H1 (cell line): ENCODE measurements at regions not wholly inside any gene's neighbourhood (a gene's known extent, or its start where the extent isn't known, plus 50 kb on each side); places are given as distances from the start of the nearest gene placed in this dataset.

ENCODE experiments used
- CTCF ChIA-PET: fragments of 300-600 bp; sonication (Branson Sonifier 250); formaldehyde crosslinking; loops from one replicate; lab custom pipeline; 2021; ENCODE audit not compliant: partially characterized antibody; lab: Charles Lee
- POLR2A ChIA-PET: fragments of 300-600 bp; sonication (Branson Sonifier 250); formaldehyde crosslinking; loops from one replicate; lab custom pipeline; 2021; ENCODE audit warnings: inconsistent platforms; ENCODE audit not compliant: partially characterized antibody; lab: Charles Lee
- DNase-seq, 2 experiments: peaks; one replicate each; pipeline versions ENCODE4 v3.0.0 to v3.0.0-alpha.2; 2010 to 2022; ENCODE audit warnings: low spot score in 2 of 2, low read depth in 1 of 2, mixed read lengths in 1 of 2
- FAIRE-seq: peaks from 2 replicates; lab custom pipeline; 2011; peaks lifted over from hg19 to GRCh38; lab: Jason Lieb, UNC
- H2AFZ ChIP-seq: 2 replicates; pipeline ENCODE4 v1.8.1; 2012; ENCODE audit warnings: low read length, inconsistent platforms
- H2AK5ac ChIP-seq: 2 replicates; pipeline ENCODE4 v1.6.1; 2013; ENCODE audit warnings: low read depth, low read length
- H2BK120ac ChIP-seq: replicated peaks from 2 replicates; pipeline ENCODE3; 2013; ENCODE audit warnings: low read depth, low read length, inconsistent platforms
- H2BK12ac ChIP-seq: 2 replicates; pipeline ENCODE4 v1.6.1; 2013; ENCODE audit warnings: low read depth, low read length
- H2BK15ac ChIP-seq: 2 replicates; pipeline ENCODE4 v1.6.1; 2013; ENCODE audit warnings: low read length
- H2BK20ac ChIP-seq: 2 replicates; pipeline ENCODE4 v1.6.1; 2013; ENCODE audit warnings: low read length
- H2BK5ac ChIP-seq: 2 replicates; pipeline ENCODE4 v1.6.1; 2013; ENCODE audit warnings: low read depth, low read length
- H3K14ac ChIP-seq: 2 replicates; pipeline ENCODE4 v1.6.1; 2013; ENCODE audit warnings: inconsistent platforms; ENCODE audit not compliant: insufficient read length
- H3K18ac ChIP-seq: 2 replicates; pipeline ENCODE4 v1.6.1; 2013; ENCODE audit warnings: low read length; ENCODE audit errors: extremely low read depth
- H3K23ac ChIP-seq: 2 replicates; pipeline ENCODE4 v1.6.1; 2013; ENCODE audit warnings: inconsistent platforms; ENCODE audit not compliant: insufficient read length
- H3K23me2 ChIP-seq: 2 replicates; pipeline ENCODE4 v1.6.1; 2013; ENCODE audit warnings: low read depth, low read length
- H3K27ac ChIP-seq: 2 replicates; pipeline ENCODE4 v1.6.1; 2011; ENCODE audit warnings: low read depth, low read length, inconsistent platforms
- H3K27me3 ChIP-seq, 4 experiments: replicated peaks in 1 of 4; 1 replicate in 1 of 4; 2 replicates in 3 of 4; pipeline versions ENCODE4 v1.6.1 to v1.8.1; 2011 to 2013; ENCODE audit warnings: low read length in 3 of 4, mild to moderate bottlenecking in 3 of 4, inconsistent platforms in 2 of 4, mixed read lengths in 2 of 4, moderate library complexity in 1 of 4; ENCODE audit not compliant: control insufficient read depth in 3 of 4, insufficient read depth in 3 of 4; ENCODE audit errors: extremely low read depth in 1 of 4
- H3K36me3 ChIP-seq, 4 experiments: 2 replicates each; pipeline versions ENCODE4 v1.6.1 to v1.8.1; 2011 to 2013; ENCODE audit warnings: mild to moderate bottlenecking in 4 of 4, low read length in 3 of 4, moderate library complexity in 2 of 4, control low read depth in 1 of 4, inconsistent platforms in 1 of 4; ENCODE audit not compliant: insufficient read depth in 4 of 4, control insufficient read depth in 2 of 4
- H3K4ac ChIP-seq: replicated peaks from 2 replicates; pipeline ENCODE3; 2013; ENCODE audit warnings: low read length, low read depth, mixed read lengths, inconsistent platforms; ENCODE audit not compliant: insufficient read length
- H3K4me1 ChIP-seq, 4 experiments: replicated peaks in 1 of 4; 1 replicate in 1 of 4; 2 replicates in 3 of 4; pipeline versions ENCODE4 v1.6.1 to v1.8.1; 2011 to 2013; ENCODE audit warnings: low read length in 3 of 4, inconsistent platforms in 2 of 4, mixed read lengths in 1 of 4; ENCODE audit not compliant: insufficient read depth in 4 of 4, control insufficient read depth in 3 of 4
- H3K4me2 ChIP-seq, 2 experiments: 2 replicates each; pipeline versions ENCODE4 v1.6.1 to v1.8.1; 2011 to 2013; ENCODE audit warnings: low read depth in 2 of 2, low read length in 2 of 2, control low read depth in 1 of 2, inconsistent platforms in 1 of 2, mild to moderate bottlenecking in 1 of 2; ENCODE audit not compliant: insufficient read depth in 1 of 2
- H3K4me3 ChIP-seq, 4 experiments: fragments of 200-600, 300-600 bp in 1 of 4; sonication (generic), shearing (Covaris generic), sonication (Bioruptor Twin) in 1 of 4; 2 replicates each; pipeline versions ENCODE4 v1.5.1 to v1.8.1; 2011 to 2016; ENCODE audit warnings: low read length in 4 of 4, low read depth in 3 of 4, control low read depth in 2 of 4, inconsistent platforms in 2 of 4, mild to moderate bottlenecking in 2 of 4, mixed read lengths in 1 of 4, moderate library complexity in 1 of 4; ENCODE audit not compliant: insufficient read depth in 2 of 4; ENCODE audit errors: extremely low read depth in 1 of 4
- H3K56ac ChIP-seq: replicated peaks from 2 replicates; pipeline ENCODE3; 2013; ENCODE audit warnings: low read depth, mild to moderate bottlenecking, mixed read lengths, low read length, inconsistent platforms; ENCODE audit not compliant: insufficient read length
- H3K79me1 ChIP-seq: 2 replicates; pipeline ENCODE4 v1.6.1; 2013; ENCODE audit warnings: low read depth, low read length, control low read depth
- H3K79me2 ChIP-seq, 2 experiments: 2 replicates each; pipeline versions ENCODE4 v1.6.1 to v1.8.1; 2012 to 2013; ENCODE audit warnings: low read length in 2 of 2, mild to moderate bottlenecking in 2 of 2, inconsistent platforms in 1 of 2; ENCODE audit not compliant: insufficient read depth in 2 of 2, control insufficient read depth in 1 of 2
- H3K9ac ChIP-seq, 4 experiments: replicated peaks in 1 of 4; 1 replicate in 1 of 4; 2 replicates in 3 of 4; pipeline versions ENCODE4 v1.6.1 to v1.8.1; 2011 to 2013; ENCODE audit warnings: low read depth in 3 of 4, low read length in 3 of 4, control low read depth in 2 of 4, mild to moderate bottlenecking in 2 of 4, moderate library complexity in 2 of 4, inconsistent platforms in 1 of 4; ENCODE audit errors: extremely low read depth in 1 of 4
- H3K9me3 ChIP-seq, 2 experiments: 2 replicates each; pipeline versions ENCODE4 v1.6.1 to v1.8.1; 2012 to 2013; ENCODE audit warnings: mild to moderate bottlenecking in 2 of 2, moderate library complexity in 2 of 2, control low read depth in 1 of 2, inconsistent platforms in 1 of 2, low read depth in 1 of 2, low read length in 1 of 2, mixed read lengths in 1 of 2; ENCODE audit not compliant: insufficient read depth in 2 of 2
- H4K20me1 ChIP-seq, 2 experiments: replicated peaks in 1 of 2; 2 replicates each; pipeline versions ENCODE3 to v1.8.1; 2011 to 2013; ENCODE audit warnings: inconsistent platforms in 2 of 2, low read length in 2 of 2, mild to moderate bottlenecking in 1 of 2; ENCODE audit not compliant: insufficient read depth in 2 of 2, control insufficient read depth in 1 of 2
- H4K5ac ChIP-seq: 2 replicates; pipeline ENCODE4 v1.6.1; 2013; ENCODE audit warnings: low read length, low read depth, mixed read lengths, inconsistent platforms; ENCODE audit not compliant: insufficient read length
- H4K8ac ChIP-seq: 2 replicates; pipeline ENCODE4 v1.8.0; 2013; ENCODE audit warnings: mild to moderate bottlenecking, moderate library complexity, low read length, inconsistent platforms; ENCODE audit not compliant: insufficient read depth; ENCODE audit errors: extremely low read depth
- H4K91ac ChIP-seq: replicated peaks from 2 replicates; pipeline ENCODE3; 2013; ENCODE audit warnings: low read length, mixed read lengths, inconsistent platforms; ENCODE audit not compliant: insufficient read length
- CTBP2 ChIP-seq: IDR thresholded peaks from 2 replicates; pipeline ENCODE4 v1.7.0; 2011; ENCODE audit warnings: borderline replicate concordance, mild to moderate bottlenecking, moderate library complexity, mixed read lengths, low read length; ENCODE audit not compliant: insufficient read depth, insufficient read length
- EP300 ChIP-seq, 2 experiments: IDR thresholded peaks; 1 replicate in 1 of 2; 2 replicates in 1 of 2; pipeline ENCODE4 v1.6.1; 2011 to 2012; ENCODE audit warnings: low read depth in 2 of 2, low read length in 2 of 2, mild to moderate bottlenecking in 2 of 2, borderline replicate concordance in 1 of 2, inconsistent platforms in 1 of 2, moderate library complexity in 1 of 2
- JUND ChIP-seq: IDR thresholded peaks from 2 replicates; pipeline ENCODE4 v1.6.1; 2011; ENCODE audit warnings: mild to moderate bottlenecking, improper control_type of control experiment, low read length
- POU5F1 ChIP-seq: IDR thresholded peaks from 2 replicates; pipeline ENCODE4 v1.6.1; 2011; ENCODE audit warnings: low read depth, mild to moderate bottlenecking, low read length, moderate library complexity
- RAD21 ChIP-seq, 2 experiments: IDR thresholded peaks in 1 of 2; conservative IDR thresholded peaks in 1 of 2; 2 replicates each; pipeline ENCODE4 v1.6.1; 2011; ENCODE audit warnings: low read depth in 2 of 2, low read length in 2 of 2, improper control_type of control experiment in 1 of 2, inconsistent platforms in 1 of 2, mild to moderate bottlenecking in 1 of 2, moderate library complexity in 1 of 2
- RFX5 ChIP-seq: IDR thresholded peaks from 2 replicates; pipeline ENCODE4 v1.6.1; 2011; ENCODE audit warnings: low read depth, low read length, improper control_type of control experiment, borderline replicate concordance
- TAF7 ChIP-seq: optimal IDR thresholded peaks from 2 replicates; pipeline ENCODE3; 2011; ENCODE audit warnings: low read depth, mild to moderate bottlenecking, inconsistent platforms, low read length, moderate library complexity, borderline replicate concordance
- WGBS, 2 experiments: shearing (Covaris generic) in 1 of 2; methylation state at CpG; one replicate each; pipeline versions ENCODE4 v1.1.6 to v1.1.7; 2013 to 2015; ENCODE audit warnings: low lambda C conversion rate in 2 of 2, mixed read lengths in 2 of 2, inconsistent platforms in 1 of 2, low coverage in 1 of 2, missing lambda C conversion rate in 1 of 2; ENCODE audit not compliant: insufficient replicate concordance in 2 of 2, insufficient coverage in 1 of 2, insufficient read length in 1 of 2; ENCODE audit errors: extremely low coverage in 1 of 2, missing lambda C conversion rate in 1 of 2; 5-methylcytosine and 5-hydroxymethylcytosine counted together
- TF ChIP-seq, protein P1 (sequence below): IDR thresholded peaks from 2 replicates; pipeline ENCODE4 v1.6.1; 2012; ENCODE audit warnings: inconsistent platforms
- TF ChIP-seq, protein P2 (sequence below): IDR thresholded peaks from 2 replicates; pipeline ENCODE4 v1.6.1; 2011; ENCODE audit warnings: low read length, improper control_type of control experiment

DNA sequence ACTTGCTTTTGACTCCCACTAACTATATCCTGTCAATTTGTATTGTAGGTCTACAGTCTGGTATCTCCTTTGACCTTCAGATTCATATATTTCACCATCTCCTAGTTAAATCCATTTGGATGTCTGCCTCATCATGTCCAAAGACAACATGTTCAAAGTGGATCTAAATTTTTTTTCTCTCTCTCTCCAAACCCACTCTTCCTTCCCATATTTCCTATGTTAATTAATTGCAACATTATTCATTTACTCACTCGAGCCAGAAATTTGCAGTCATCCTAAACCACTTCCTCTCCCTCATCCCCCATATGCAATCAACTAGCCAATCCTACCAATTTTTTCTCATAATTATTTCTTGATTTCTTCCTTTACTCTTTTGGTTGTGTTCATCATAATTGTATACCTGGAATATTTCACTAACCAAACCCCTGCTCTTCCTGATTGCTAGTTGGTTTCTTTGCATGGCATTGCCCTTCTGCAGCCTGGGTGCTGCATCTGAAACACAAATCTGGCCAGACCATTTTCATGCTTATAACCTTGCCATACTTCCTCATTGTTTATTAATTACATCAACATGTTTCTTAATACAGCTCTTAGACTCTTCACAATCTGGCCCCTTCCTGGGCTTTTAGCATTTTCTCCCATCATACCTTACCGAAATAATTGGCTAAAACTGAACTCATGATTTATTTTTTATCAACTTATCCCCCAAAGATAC, 442.2 kb downstream of the ADAMTS20 start:
- Histone ChIP-seq H3K27ac (no peak overlapping the region), H4K91ac (no peak overlapping the region), H3K18ac (no peak overlapping the region), H3K79me1 (no peaks in the 10 kb centered on the region), H2AFZ (no peak overlapping the region), H4K20me1 (no peaks in the 10 kb centered on the region), H3K36me3 (no peaks in the 10 kb centered on the region), H3K9ac (no peak overlapping the region), H2AK5ac (no peak overlapping the region), H2BK20ac (no peak overlapping the region), H3K4me1 (peaks cover 0 to 1% (median 0%) of the 10 kb centered on the region in 4 experiments; a peak in 2 of 7 replicates), H3K27me3 (peaks cover 0 to 1% (median 0%) of the 10 kb centered on the region in 4 experiments; a peak in 1 of 7 replicates), H3K23me2 (no peaks in the 10 kb centered on the region), H3K56ac (no peak overlapping the region), H3K9me3 (no peaks in the 10 kb centered on the region), H2BK120ac (no peak overlapping the region), H2BK12ac (no peak overlapping the region), H3K4ac (no peak overlapping the region), H3K4me3 (no peak overlapping the region), H4K5ac (no peak overlapping the region), H2BK15ac (no peak overlapping the region), H3K23ac (no peak overlapping the region), H3K4me2 (no peak overlapping the region), H4K8ac (no peak overlapping the region), H3K79me2 (no peaks in the 10 kb centered on the region), H2BK5ac (no peak overlapping the region), H3K14ac (no peak overlapping the region)
- FAIRE-seq (no peak), DNase-seq (no peak)
- ChIA-PET CTCF (no interaction called here), POLR2A (no interaction called here)
- 92% methylated on average over 2 of the region's 2 CpGs; no CpG with 5 or more reads in 1 of the 2 experiments for WGBS, 2 experiments
- no peak for TF ChIP-seq POU5F1
- TF ChIP-seq CTBP2 = no peak
- TF ChIP-seq EP300 (IDR thresholded peaks at IDR 0.05; ENCODE audit: borderline replicate concordance in 1 of 2, low read depth in 2 of 2, low read length in 2 of 2) = no peak
- no peak for TF ChIP-seq RFX5
- TF ChIP-seq RAD21 (IDR thresholded peaks at IDR 0.05 in 1 of 2, conservative IDR thresholded peaks at IDR 0.05 in 1 of 2; ENCODE audit: low read depth in 2 of 2, low read length in 2 of 2) = no peak
- TF ChIP-seq, protein P1, sequence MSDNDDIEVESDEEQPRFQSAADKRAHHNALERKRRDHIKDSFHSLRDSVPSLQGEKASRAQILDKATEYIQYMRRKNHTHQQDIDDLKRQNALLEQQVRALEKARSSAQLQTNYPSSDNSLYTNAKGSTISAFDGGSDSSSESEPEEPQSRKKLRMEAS = no peak
- TF ChIP-seq JUND = no peak
- TF ChIP-seq TAF7 = no peak
- TF ChIP-seq, protein P2, sequence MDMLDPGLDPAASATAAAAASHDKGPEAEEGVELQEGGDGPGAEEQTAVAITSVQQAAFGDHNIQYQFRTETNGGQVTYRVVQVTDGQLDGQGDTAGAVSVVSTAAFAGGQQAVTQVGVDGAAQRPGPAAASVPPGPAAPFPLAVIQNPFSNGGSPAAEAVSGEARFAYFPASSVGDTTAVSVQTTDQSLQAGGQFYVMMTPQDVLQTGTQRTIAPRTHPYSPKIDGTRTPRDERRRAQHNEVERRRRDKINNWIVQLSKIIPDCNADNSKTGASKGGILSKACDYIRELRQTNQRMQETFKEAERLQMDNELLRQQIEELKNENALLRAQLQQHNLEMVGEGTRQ = no peak
